ENCODE measurements at regions not wholly inside any gene's neighbourhood (a gene's known extent, or its start where the extent isn't known, plus 50 kb on each side); places are given as distances from the start of the nearest gene placed in this dataset.

GRCh38 chrX:145553702-145554101, 263.9 kb upstream of the SLITRK2 start:
- H3K4me1 ChIP-seq = no peaks in the 10 kb centered on the region
- no peak overlapping the region for H3K27ac ChIP-seq
- H3K4me3 ChIP-seq = no peak overlapping the region
- intact Hi-C loops (cut with DNase I) = no loop called here
- no peaks in the 10 kb centered on the region for H3K9me3 ChIP-seq
- no peak for DNase-seq
- no peaks in the 10 kb centered on the region for H3K36me3 ChIP-seq
- 51 to 69% methylated on average over 4 of the region's 4 CpGs for WGBS, 2 donors
- H3K27me3 ChIP-seq = no peaks in the 10 kb centered on the region
- TF ChIP-seq, protein P1, sequence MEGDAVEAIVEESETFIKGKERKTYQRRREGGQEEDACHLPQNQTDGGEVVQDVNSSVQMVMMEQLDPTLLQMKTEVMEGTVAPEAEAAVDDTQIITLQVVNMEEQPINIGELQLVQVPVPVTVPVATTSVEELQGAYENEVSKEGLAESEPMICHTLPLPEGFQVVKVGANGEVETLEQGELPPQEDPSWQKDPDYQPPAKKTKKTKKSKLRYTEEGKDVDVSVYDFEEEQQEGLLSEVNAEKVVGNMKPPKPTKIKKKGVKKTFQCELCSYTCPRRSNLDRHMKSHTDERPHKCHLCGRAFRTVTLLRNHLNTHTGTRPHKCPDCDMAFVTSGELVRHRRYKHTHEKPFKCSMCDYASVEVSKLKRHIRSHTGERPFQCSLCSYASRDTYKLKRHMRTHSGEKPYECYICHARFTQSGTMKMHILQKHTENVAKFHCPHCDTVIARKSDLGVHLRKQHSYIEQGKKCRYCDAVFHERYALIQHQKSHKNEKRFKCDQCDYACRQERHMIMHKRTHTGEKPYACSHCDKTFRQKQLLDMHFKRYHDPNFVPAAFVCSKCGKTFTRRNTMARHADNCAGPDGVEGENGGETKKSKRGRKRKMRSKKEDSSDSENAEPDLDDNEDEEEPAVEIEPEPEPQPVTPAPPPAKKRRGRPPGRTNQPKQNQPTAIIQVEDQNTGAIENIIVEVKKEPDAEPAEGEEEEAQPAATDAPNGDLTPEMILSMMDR (IDR thresholded peaks at IDR 0.05) = no peak
- no peak for ATAC-seq
- FAIRE-seq = no peak

DNA sequence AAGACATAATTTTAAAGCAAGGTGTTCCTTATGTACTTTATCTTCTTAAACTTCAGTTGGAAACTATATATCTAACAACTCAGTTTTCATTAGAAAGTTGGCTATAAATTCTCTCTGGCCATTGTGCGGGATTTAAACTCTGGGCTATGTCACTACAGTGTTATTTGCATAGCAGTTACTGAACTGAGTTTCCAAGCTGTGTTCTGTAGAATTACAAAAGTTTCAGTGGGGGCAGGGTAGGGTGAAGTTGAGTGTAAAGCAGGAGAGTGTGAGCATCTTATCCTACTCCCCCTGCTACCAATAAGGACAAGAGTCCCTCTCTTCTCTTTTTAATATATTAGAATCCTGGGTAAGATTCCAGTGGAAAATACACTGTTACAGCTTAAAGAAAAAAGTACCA, 254.5 kb upstream of the SLITRK2 start:
- WGBS, 2 donors = 54 to 63% methylated on average over 1 of the region's 1 CpG

DNA sequence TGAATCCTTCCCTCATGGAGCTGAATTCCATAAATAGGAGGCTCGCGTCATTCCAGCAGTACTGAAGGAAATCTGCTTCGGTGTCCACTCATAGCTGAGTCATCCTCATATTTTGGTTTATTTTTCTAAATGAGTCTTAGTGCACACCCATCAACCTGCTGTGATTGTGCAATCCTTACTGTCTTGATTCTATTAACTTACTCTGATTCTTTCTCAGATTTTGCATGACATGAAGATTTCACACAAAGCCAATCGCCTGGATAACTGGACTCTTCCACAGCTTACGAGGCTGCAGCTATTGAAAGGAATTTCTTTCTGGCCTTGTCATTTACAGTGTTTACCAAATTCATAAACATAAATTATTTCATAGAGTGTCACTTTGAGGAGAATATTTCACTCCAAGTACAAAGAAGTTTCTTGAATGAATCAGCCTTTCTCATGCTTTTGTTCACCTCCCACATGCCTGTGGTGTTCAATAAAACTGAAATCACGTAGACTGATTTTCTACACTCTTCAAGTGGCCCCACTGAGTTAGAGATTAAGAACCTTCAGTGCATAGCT, 207.6 kb upstream of the SLITRK2 start:
- Histone ChIP-seq H3K36me3 (no peaks in the 10 kb centered on the region), H3K4me1 (no peaks in the 10 kb centered on the region), H3K27me3 (peaks cover 0 to 5% (median 0%) of the 10 kb centered on the region in 4 donors), H3K4me3 (no peak overlapping the region), H3K9me3 (no peaks in the 10 kb centered on the region), H3K27ac (no peak overlapping the region)
- no peak for FAIRE-seq
- DNase-seq = no peak
- 60 to 67% methylated on average over 6 of the region's 6 CpGs for whole genome bisulfite sequencing, 2 donors
- TF ChIP-seq, protein P1 (IDR thresholded peaks at IDR 0.05) = no peak
- no peak for ATAC-seq
- intact Hi-C loops (cut with DNase I) = no loop called here

More for the DNA sequence above, 254.5 kb upstream of the SLITRK2 start:
- H3K27me3 ChIP-seq = peaks cover 0 to 4% (median 0%) of the 10 kb centered on the region in 4 donors
- no peak overlapping the region for H3K4me3 ChIP-seq
- ATAC-seq (no peak), DNase-seq (no peak), FAIRE-seq (no peak)
- TF ChIP-seq, protein P1 (IDR thresholded peaks at IDR 0.05) = no peak
- H3K36me3 ChIP-seq = no peaks in the 10 kb centered on the region
- H3K4me1 ChIP-seq = no peaks in the 10 kb centered on the region
- H3K9me3 ChIP-seq = no peaks in the 10 kb centered on the region
- intact Hi-C loops (cut with DNase I) = no loop called here
- no peak overlapping the region for H3K27ac ChIP-seq

- TF ChIP-seq, protein P1 (IDR thresholded peaks at IDR 0.05) = no peak
- WGBS, 2 donors = 66 to 96% methylated on average over 3 of the region's 3 CpGs
- H3K9me3 ChIP-seq = no peaks in the 10 kb centered on the region
- FAIRE-seq = no peak
- intact Hi-C loops (cut with DNase I) = no loop called here
- H3K36me3 ChIP-seq = no peaks in the 10 kb centered on the region
- H3K4me3 ChIP-seq = no peak overlapping the region
- no peaks in the 10 kb centered on the region for H3K4me1 ChIP-seq
- ATAC-seq = no peak
- H3K27ac ChIP-seq = no peak overlapping the region
- peaks cover 0 to 3% (median 0%) of the 10 kb centered on the region in 4 donors for H3K27me3 ChIP-seq
- no peak for DNase-seq
These were observed 203.7 kb upstream of the SLITRK2 start for GRCh38 chrX:145613894-145614293.

DNA sequence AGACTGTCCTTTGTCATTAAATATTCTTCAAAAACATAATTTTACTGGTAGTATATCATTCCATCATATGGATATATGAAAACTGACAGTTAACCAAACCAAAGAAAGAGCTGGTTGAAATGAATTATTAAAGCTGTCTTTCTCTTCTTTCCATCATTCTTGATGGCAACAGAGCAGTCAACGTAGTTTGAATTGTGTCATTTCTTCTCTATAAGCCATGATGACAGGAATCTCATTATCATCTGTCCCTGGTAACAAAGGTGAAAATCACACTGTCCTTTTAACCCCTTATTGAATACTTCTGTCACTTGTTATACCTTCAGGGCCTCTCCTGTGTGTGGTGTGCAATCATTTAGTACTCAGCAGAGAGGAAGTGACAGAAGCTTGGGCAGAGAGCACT, 197.0 kb upstream of the SLITRK2 start:
- Histone ChIP-seq H3K27ac (no peak overlapping the region), H3K9me3 (no peaks in the 10 kb centered on the region), H3K36me3 (no peaks in the 10 kb centered on the region), H3K4me3 (no peak overlapping the region), H3K4me1 (no peaks in the 10 kb centered on the region), H3K27me3 (peaks cover 0 to 3% (median 0%) of the 10 kb centered on the region in 4 donors)
- DNase-seq (no peak), FAIRE-seq (no peak), ATAC-seq (no peak)
- intact Hi-C loops (cut with DNase I) = no loop called here
- WGBS, 2 donors = 18 to 26% methylated on average over 1 of the region's 1 CpG
- TF ChIP-seq, protein P1 (IDR thresholded peaks at IDR 0.05) = no peak

Measured in pancreas (tissue), 10 donors.